ENCODE measurements at regions not wholly inside any gene's neighbourhood (a gene's known extent, or its start where the extent isn't known, plus 50 kb on each side); places are given as distances from the start of the nearest gene placed in this dataset.

DNA sequence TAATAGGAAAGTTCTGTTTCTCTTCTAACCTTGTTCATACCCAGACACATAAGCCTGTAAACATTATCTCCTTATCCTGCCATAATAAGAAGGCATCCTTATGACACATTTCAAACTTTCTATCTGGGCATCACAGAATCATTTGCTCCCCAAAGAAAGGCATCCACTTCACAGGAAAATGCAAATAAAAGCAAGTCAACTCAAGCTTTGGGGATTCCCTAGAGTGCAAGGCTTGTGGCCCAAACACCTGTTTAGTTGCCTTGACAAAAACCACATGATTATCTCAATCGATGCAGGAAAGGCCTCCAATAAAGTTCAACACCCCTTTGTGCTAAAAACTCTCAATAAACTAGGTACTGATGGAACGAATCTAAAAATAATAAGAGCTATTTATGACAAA, 195.7 kb upstream of the GALNT5 start:
- no peak overlapping the region for H3K27ac ChIP-seq (ENCODE audit: low read depth, low read length)
- no peaks in the 10 kb centered on the region for H3K36me3 ChIP-seq (ENCODE audit: control insufficient read depth, low read length)
- no peak overlapping the region for H3K4me2 ChIP-seq (ENCODE audit: low read length)
- no peaks in the 10 kb centered on the region for H3K79me2 ChIP-seq (ENCODE audit: control insufficient read depth, low read length)
- no peaks in the 10 kb centered on the region for H3K9me2 ChIP-seq (replicated peaks; ENCODE audit: control insufficient read depth, low read length)
- H3K9me3 ChIP-seq (ENCODE audit: control insufficient read depth, insufficient read depth, low read length), result no peaks in the 10 kb centered on the region
- no peaks in the 10 kb centered on the region for H3K4me1 ChIP-seq (ENCODE audit: control insufficient read depth, low read length)
- H3K27me3 ChIP-seq (ENCODE audit: control insufficient read depth, low read length), result no peaks in the 10 kb centered on the region; the same call in 1 of the 2 replicates
- no peaks in the 10 kb centered on the region for H3F3A ChIP-seq (ENCODE audit: control insufficient read depth, insufficient read depth)
- TF ChIP-seq EZH2phosphoT487 (IDR thresholded peaks at IDR 0.05; ENCODE audit: borderline replicate concordance, low read length), result no peak
- TF ChIP-seq, protein P1, sequence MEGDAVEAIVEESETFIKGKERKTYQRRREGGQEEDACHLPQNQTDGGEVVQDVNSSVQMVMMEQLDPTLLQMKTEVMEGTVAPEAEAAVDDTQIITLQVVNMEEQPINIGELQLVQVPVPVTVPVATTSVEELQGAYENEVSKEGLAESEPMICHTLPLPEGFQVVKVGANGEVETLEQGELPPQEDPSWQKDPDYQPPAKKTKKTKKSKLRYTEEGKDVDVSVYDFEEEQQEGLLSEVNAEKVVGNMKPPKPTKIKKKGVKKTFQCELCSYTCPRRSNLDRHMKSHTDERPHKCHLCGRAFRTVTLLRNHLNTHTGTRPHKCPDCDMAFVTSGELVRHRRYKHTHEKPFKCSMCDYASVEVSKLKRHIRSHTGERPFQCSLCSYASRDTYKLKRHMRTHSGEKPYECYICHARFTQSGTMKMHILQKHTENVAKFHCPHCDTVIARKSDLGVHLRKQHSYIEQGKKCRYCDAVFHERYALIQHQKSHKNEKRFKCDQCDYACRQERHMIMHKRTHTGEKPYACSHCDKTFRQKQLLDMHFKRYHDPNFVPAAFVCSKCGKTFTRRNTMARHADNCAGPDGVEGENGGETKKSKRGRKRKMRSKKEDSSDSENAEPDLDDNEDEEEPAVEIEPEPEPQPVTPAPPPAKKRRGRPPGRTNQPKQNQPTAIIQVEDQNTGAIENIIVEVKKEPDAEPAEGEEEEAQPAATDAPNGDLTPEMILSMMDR (IDR thresholded peaks at IDR 0.05; ENCODE audit: low read depth, low read length, poor library complexity, severe bottlenecking), result no peak
- no peak overlapping the region for H3K4me3 ChIP-seq (ENCODE audit: low read length)
- no peaks in the 10 kb centered on the region for H4K20me1 ChIP-seq (ENCODE audit: control insufficient read depth, insufficient read depth, low read depth, low read length)

DNA sequence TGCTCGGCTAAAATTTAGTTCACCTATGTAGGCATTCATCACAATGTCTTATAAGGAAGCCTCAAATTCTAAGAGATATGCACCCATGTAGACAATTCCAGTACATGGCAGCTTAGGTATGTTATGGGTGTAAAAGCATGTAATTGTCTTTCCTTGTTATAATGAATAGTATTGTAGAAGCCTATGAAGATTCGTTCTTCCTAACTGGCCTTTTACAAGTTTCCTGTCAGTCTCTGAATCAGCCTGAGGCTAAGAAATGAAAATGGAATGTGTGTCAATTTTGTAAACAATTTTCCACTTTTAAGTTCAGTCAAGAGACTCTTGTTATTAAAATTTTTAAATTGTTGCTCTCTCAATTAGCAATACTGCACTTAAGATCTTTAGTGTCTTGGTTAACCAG, 189.9 kb upstream of the GALNT5 start:
- no peaks in the 10 kb centered on the region for H3F3A ChIP-seq (ENCODE audit: control insufficient read depth, insufficient read depth)
- no peaks in the 10 kb centered on the region for H3K79me2 ChIP-seq (ENCODE audit: control insufficient read depth, low read length)
- H3K4me3 ChIP-seq (ENCODE audit: low read length), result no peak overlapping the region
- no peaks in the 10 kb centered on the region for H3K27me3 ChIP-seq (ENCODE audit: control insufficient read depth, low read length)
- no peaks in the 10 kb centered on the region for H3K9me2 ChIP-seq (replicated peaks; ENCODE audit: control insufficient read depth, low read length)
- no peak overlapping the region for H3K4me2 ChIP-seq (ENCODE audit: low read length)
- no peaks in the 10 kb centered on the region for H3K9me3 ChIP-seq (ENCODE audit: control insufficient read depth, insufficient read depth, low read length)
- H4K20me1 ChIP-seq (ENCODE audit: control insufficient read depth, insufficient read depth, low read depth, low read length), result no peaks in the 10 kb centered on the region
- H3K36me3 ChIP-seq (ENCODE audit: control insufficient read depth, low read length), result no peaks in the 10 kb centered on the region
- TF ChIP-seq, protein P1 (IDR thresholded peaks at IDR 0.05; ENCODE audit: low read depth, low read length, poor library complexity, severe bottlenecking), result no peak
- no peaks in the 10 kb centered on the region for H3K4me1 ChIP-seq (ENCODE audit: control insufficient read depth, low read length)
- no peak overlapping the region for H3K27ac ChIP-seq (ENCODE audit: low read depth, low read length)

DNA sequence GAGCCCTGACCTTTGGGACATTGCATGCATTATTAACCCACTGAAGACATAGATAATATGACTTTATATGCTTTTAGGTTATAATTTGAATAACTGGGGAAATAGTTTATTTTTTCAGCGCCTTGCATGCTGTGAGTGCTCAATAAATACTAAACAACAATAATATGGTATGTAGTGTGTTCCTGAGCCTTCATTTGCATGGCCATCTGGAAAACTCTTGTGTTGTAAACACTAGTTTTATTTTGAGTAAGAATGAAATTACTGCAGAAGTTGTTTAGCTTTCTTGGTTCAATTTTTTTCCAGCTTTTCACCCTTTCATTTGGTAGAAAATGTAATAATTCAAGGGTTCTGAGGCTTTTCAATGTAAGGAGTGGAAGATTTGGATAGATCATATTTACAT, 189.3 kb upstream of the GALNT5 start:
- H3K79me2 ChIP-seq (ENCODE audit: control insufficient read depth, low read length), result no peaks in the 10 kb centered on the region
- no peak overlapping the region for H3K27ac ChIP-seq (ENCODE audit: low read depth, low read length)
- TF ChIP-seq EZH2phosphoT487 (IDR thresholded peaks at IDR 0.05; ENCODE audit: borderline replicate concordance, low read length), result no peak
- TF ChIP-seq, protein P1 (IDR thresholded peaks at IDR 0.05; ENCODE audit: low read depth, low read length, poor library complexity, severe bottlenecking), result no peak
- no peaks in the 10 kb centered on the region for H3K9me2 ChIP-seq (replicated peaks; ENCODE audit: control insufficient read depth, low read length)
- no peak overlapping the region for H3K4me3 ChIP-seq (ENCODE audit: low read length)
- H3K36me3 ChIP-seq (ENCODE audit: control insufficient read depth, low read length), result no peaks in the 10 kb centered on the region
- no peaks in the 10 kb centered on the region for H3K4me1 ChIP-seq (ENCODE audit: control insufficient read depth, low read length)
- no peaks in the 10 kb centered on the region for H3K27me3 ChIP-seq (ENCODE audit: control insufficient read depth, low read length)
- H3K4me2 ChIP-seq (ENCODE audit: low read length), result no peak overlapping the region
- no peaks in the 10 kb centered on the region for H3F3A ChIP-seq (ENCODE audit: control insufficient read depth, insufficient read depth)
- H3K9me3 ChIP-seq (ENCODE audit: control insufficient read depth, insufficient read depth, low read length), result no peaks in the 10 kb centered on the region
- H4K20me1 ChIP-seq (ENCODE audit: control insufficient read depth, insufficient read depth, low read depth, low read length), result no peaks in the 10 kb centered on the region

DNA sequence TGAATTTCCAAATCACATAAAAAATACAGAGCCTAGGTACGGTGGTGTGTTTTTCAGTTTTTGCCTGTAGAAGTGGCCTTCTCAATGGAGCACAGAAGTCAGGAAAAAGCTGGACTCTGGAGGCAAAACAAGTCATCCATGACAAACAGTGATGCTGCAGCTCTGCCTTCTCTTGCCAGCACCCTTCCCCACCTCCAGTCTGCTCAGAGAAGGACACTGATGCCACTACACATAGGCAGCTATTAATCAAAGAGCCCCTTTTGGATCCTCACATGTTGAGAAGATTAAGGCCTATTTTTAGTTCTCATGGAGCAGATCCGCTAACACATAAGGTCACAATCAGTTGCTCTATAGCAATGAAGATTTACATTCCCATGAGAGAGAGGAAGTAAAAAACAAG, 181.6 kb upstream of the GALNT5 start:
- Histone ChIP-seq H3K4me1 (ENCODE audit: control insufficient read depth, low read length) (0 out of 2 replicates have a peak, but pooled peaks cover 3% of the 10 kb centered on the region), H3K4me3 (ENCODE audit: low read length) (no peak overlapping the region)

More for the DNA sequence above, 181.6 kb upstream of the GALNT5 start:
- Histone ChIP-seq H4K20me1 (ENCODE audit: control insufficient read depth, insufficient read depth, low read depth, low read length) (no peaks in the 10 kb centered on the region), H3K27me3 (ENCODE audit: control insufficient read depth, low read length) (no peaks in the 10 kb centered on the region), H3K27ac (ENCODE audit: low read depth, low read length) (no peak overlapping the region), H3K9me2 (replicated peaks; ENCODE audit: control insufficient read depth, low read length) (no peaks in the 10 kb centered on the region; the same call in 1 of the 2 replicates), H3K4me2 (ENCODE audit: low read length) (no peak overlapping the region), H3F3A (ENCODE audit: control insufficient read depth, insufficient read depth) (no peaks in the 10 kb centered on the region), H3K9me3 (ENCODE audit: control insufficient read depth, insufficient read depth, low read length) (no peaks in the 10 kb centered on the region), H3K79me2 (ENCODE audit: control insufficient read depth, low read length) (no peaks in the 10 kb centered on the region), H3K36me3 (ENCODE audit: control insufficient read depth, low read length) (no peaks in the 10 kb centered on the region)
- TF ChIP-seq, protein P1 (IDR thresholded peaks at IDR 0.05; ENCODE audit: low read depth, low read length, poor library complexity, severe bottlenecking), result no peak
- TF ChIP-seq EZH2phosphoT487 (IDR thresholded peaks at IDR 0.05; ENCODE audit: borderline replicate concordance, low read length), result no peak

Measured in DOHH2 (cell line).